ENCODE measurements at regions not wholly inside any gene's neighbourhood (a gene's known extent, or its start where the extent isn't known, plus 50 kb on each side); places are given as distances from the start of the nearest gene placed in this dataset.
"Not testable (repeated sequence)": the region's sequence is repeated elsewhere in the genome, so short reads cannot be mapped to it uniquely, and the experiment has no call there.

GRCh38 chr2:192969055-192969454 is 774.3 kb upstream of the TMEFF2 start:
- no peaks in the 10 kb centered on the region for H3K79me1 ChIP-seq (replicated peaks; ENCODE audit: low read length, poor library complexity, severe bottlenecking)
- no peak overlapping the region for H3K18ac ChIP-seq (ENCODE audit: low read depth in 1 of 2, low read length in 2 of 2)
- no peak overlapping the region for H3K14ac ChIP-seq (ENCODE audit: low read length in 2 of 2)
- H2AK5ac ChIP-seq (ENCODE audit: low read length, severe bottlenecking) = no peak overlapping the region
- no peak overlapping the region for H3K4ac ChIP-seq (ENCODE audit: low read depth in 1 of 2, low read length in 2 of 2)
- H2BK120ac ChIP-seq (ENCODE audit: low read depth, low read length) = no peak overlapping the region
- no peak overlapping the region for H2BK12ac ChIP-seq (ENCODE audit: low read length in 2 of 2)
- H3K36me3 ChIP-seq (ENCODE audit: control insufficient read depth in 1 of 2, insufficient read depth in 2 of 2, low read depth in 1 of 2, low read length in 2 of 2) = no peaks in the 10 kb centered on the region
- no peak overlapping the region for H2AFZ ChIP-seq (ENCODE audit: low read depth, low read length)
- no peak overlapping the region for H3K4me3 ChIP-seq (ENCODE audit: insufficient read depth in 1 of 2, low read depth in 1 of 2, low read length in 2 of 2)
- no peak overlapping the region for H3K9ac ChIP-seq (ENCODE audit: low read length)
- DNase-seq = peak; percentile 2
- no peak overlapping the region for H3K27ac ChIP-seq (ENCODE audit: low read length, poor library complexity, severe bottlenecking)
- no peaks in the 10 kb centered on the region for H3K4me1 ChIP-seq (ENCODE audit: control insufficient read depth, insufficient read depth, low read depth, low read length)
- no CpG with 5 or more reads among the region's 2 CpGs for WGBS
- no peak overlapping the region for H2BK15ac ChIP-seq (ENCODE audit: low read depth, poor library complexity, severe bottlenecking)
- H4K8ac ChIP-seq (ENCODE audit: low read length) = no peak overlapping the region
- no peak overlapping the region for H3K23ac ChIP-seq (ENCODE audit: low read length in 2 of 2)
- no peak overlapping the region for H3K4me2 ChIP-seq (ENCODE audit: low read length, poor library complexity, severe bottlenecking)
- H4K91ac ChIP-seq (ENCODE audit: low read length) = no peak overlapping the region
- no peaks in the 10 kb centered on the region for H3K27me3 ChIP-seq (ENCODE audit: control insufficient read depth in 1 of 2, insufficient read depth in 1 of 2, low read length in 2 of 2)
- peaks cover 5% of the 10 kb centered on the region for H3K9me3 ChIP-seq (ENCODE audit: control insufficient read depth, low read length)
- H2BK5ac ChIP-seq (ENCODE audit: low read depth, low read length, poor library complexity, severe bottlenecking) = no peak overlapping the region

- no peak overlapping the region for H3K23ac ChIP-seq (ENCODE audit: low read length in 2 of 2)
- H3K4me3 ChIP-seq (ENCODE audit: insufficient read depth in 1 of 2, low read depth in 1 of 2, low read length in 2 of 2) = no peak overlapping the region
- no peak overlapping the region for H3K27ac ChIP-seq (ENCODE audit: low read length, poor library complexity, severe bottlenecking)
- H4K91ac ChIP-seq (ENCODE audit: low read length) = no peak overlapping the region
- no peaks in the 10 kb centered on the region for H3K79me1 ChIP-seq (replicated peaks; ENCODE audit: low read length, poor library complexity, severe bottlenecking)
- H3K18ac ChIP-seq (ENCODE audit: low read depth in 1 of 2, low read length in 2 of 2) = no peak overlapping the region
- H2BK120ac ChIP-seq (ENCODE audit: low read depth, low read length) = no peak overlapping the region
- H3K27me3 ChIP-seq (ENCODE audit: control insufficient read depth in 1 of 2, insufficient read depth in 1 of 2, low read length in 2 of 2) = no peaks in the 10 kb centered on the region
- H3K4ac ChIP-seq (ENCODE audit: low read depth in 1 of 2, low read length in 2 of 2) = no peak overlapping the region
- H3K9ac ChIP-seq (ENCODE audit: low read length) = no peak overlapping the region
- H3K4me1 ChIP-seq (ENCODE audit: control insufficient read depth, insufficient read depth, low read depth, low read length) = no peaks in the 10 kb centered on the region
- H3K36me3 ChIP-seq (ENCODE audit: control insufficient read depth in 1 of 2, insufficient read depth in 2 of 2, low read depth in 1 of 2, low read length in 2 of 2) = no peaks in the 10 kb centered on the region
- no peak overlapping the region for H3K14ac ChIP-seq (ENCODE audit: low read length in 2 of 2)
- no peak overlapping the region for H2AFZ ChIP-seq (ENCODE audit: low read depth, low read length)
- no peak overlapping the region for H4K8ac ChIP-seq (ENCODE audit: low read length)
- no peak overlapping the region for H3K4me2 ChIP-seq (ENCODE audit: low read length, poor library complexity, severe bottlenecking)
- peaks cover 3% of the 10 kb centered on the region for H3K9me3 ChIP-seq (ENCODE audit: control insufficient read depth, low read length)
- no peak overlapping the region for H2BK12ac ChIP-seq (ENCODE audit: low read length in 2 of 2)
- no peak for DNase-seq
- WGBS = no CpG with 5 or more reads among the region's 3 CpGs
- H2BK5ac ChIP-seq (ENCODE audit: low read depth, low read length, poor library complexity, severe bottlenecking) = no peak overlapping the region
- no peak overlapping the region for H2AK5ac ChIP-seq (ENCODE audit: low read length, severe bottlenecking)
- H2BK15ac ChIP-seq (ENCODE audit: low read depth, poor library complexity, severe bottlenecking) = no peak overlapping the region
Measured at GRCh38 chr2:192960945-192961344, 766.2 kb upstream of the TMEFF2 start.

- H2BK12ac ChIP-seq (ENCODE audit: low read length in 2 of 2); H3K4me3 ChIP-seq (ENCODE audit: insufficient read depth in 1 of 2, low read depth in 1 of 2, low read length in 2 of 2); H3K23ac ChIP-seq (ENCODE audit: low read length in 2 of 2); H3K14ac ChIP-seq (ENCODE audit: low read length in 2 of 2); H3K27me3 ChIP-seq (ENCODE audit: control insufficient read depth in 1 of 2, insufficient read depth in 1 of 2, low read length in 2 of 2); H2BK5ac ChIP-seq (ENCODE audit: low read depth, low read length, poor library complexity, severe bottlenecking); H3K27ac ChIP-seq (ENCODE audit: low read length, poor library complexity, severe bottlenecking); H2BK15ac ChIP-seq (ENCODE audit: low read depth, poor library complexity, severe bottlenecking); H2AK5ac ChIP-seq (ENCODE audit: low read length, severe bottlenecking); H3K4me2 ChIP-seq (ENCODE audit: low read length, poor library complexity, severe bottlenecking); H3K4ac ChIP-seq (ENCODE audit: low read depth in 1 of 2, low read length in 2 of 2); H4K91ac ChIP-seq (ENCODE audit: low read length); H3K4me1 ChIP-seq (ENCODE audit: control insufficient read depth, insufficient read depth, low read depth, low read length); H4K8ac ChIP-seq (ENCODE audit: low read length); DNase-seq; H2AFZ ChIP-seq (ENCODE audit: low read depth, low read length); H3K36me3 ChIP-seq (ENCODE audit: control insufficient read depth in 1 of 2, insufficient read depth in 2 of 2, low read depth in 1 of 2, low read length in 2 of 2); H3K79me1 ChIP-seq (replicated peaks; ENCODE audit: low read length, poor library complexity, severe bottlenecking); H3K9me3 ChIP-seq (ENCODE audit: control insufficient read depth, low read length); H3K9ac ChIP-seq (ENCODE audit: low read length); H3K18ac ChIP-seq (ENCODE audit: low read depth in 1 of 2, low read length in 2 of 2); H2BK120ac ChIP-seq (ENCODE audit: low read depth, low read length): not testable (repeated sequence)
- WGBS = 89% methylated on average over 7 of the region's 7 CpGs
Measured at GRCh38 chr2:192958615-192959014, 763.9 kb upstream of the TMEFF2 start.

- Histone ChIP-seq H2AK5ac (ENCODE audit: low read length, severe bottlenecking) (no peak overlapping the region), H2BK15ac (ENCODE audit: low read depth, poor library complexity, severe bottlenecking) (no peak overlapping the region), H4K8ac (ENCODE audit: low read length) (no peak overlapping the region), H3K9me3 (ENCODE audit: control insufficient read depth, low read length) (peaks cover 10% of the 10 kb centered on the region), H3K36me3 (ENCODE audit: control insufficient read depth in 1 of 2, insufficient read depth in 2 of 2, low read depth in 1 of 2, low read length in 2 of 2) (no peaks in the 10 kb centered on the region), H2AFZ (ENCODE audit: low read depth, low read length) (no peak overlapping the region), H3K18ac (ENCODE audit: low read depth in 1 of 2, low read length in 2 of 2) (no peak overlapping the region), H3K23ac (ENCODE audit: low read length in 2 of 2) (no peak overlapping the region), H2BK12ac (ENCODE audit: low read length in 2 of 2) (no peak overlapping the region), H4K91ac (ENCODE audit: low read length) (no peak overlapping the region), H2BK5ac (ENCODE audit: low read depth, low read length, poor library complexity, severe bottlenecking) (no peak overlapping the region), H3K4me1 (ENCODE audit: control insufficient read depth, insufficient read depth, low read depth, low read length) (no peaks in the 10 kb centered on the region), H3K27ac (ENCODE audit: low read length, poor library complexity, severe bottlenecking) (no peak overlapping the region), H3K4me2 (ENCODE audit: low read length, poor library complexity, severe bottlenecking) (no peak overlapping the region), H3K9ac (ENCODE audit: low read length) (no peak overlapping the region), H3K27me3 (ENCODE audit: control insufficient read depth in 1 of 2, insufficient read depth in 1 of 2, low read length in 2 of 2) (no peaks in the 10 kb centered on the region), H3K14ac (ENCODE audit: low read length in 2 of 2) (no peak overlapping the region), H3K4me3 (ENCODE audit: insufficient read depth in 1 of 2, low read depth in 1 of 2, low read length in 2 of 2) (no peak overlapping the region), H2BK120ac (ENCODE audit: low read depth, low read length) (no peak overlapping the region), H3K4ac (ENCODE audit: low read depth in 1 of 2, low read length in 2 of 2) (no peak overlapping the region), H3K79me1 (replicated peaks; ENCODE audit: low read length, poor library complexity, severe bottlenecking) (no peaks in the 10 kb centered on the region)
- 89% methylated on average over 3 of the region's 5 CpGs for WGBS
- DNase-seq = no peak
Measured at GRCh38 chr2:192957425-192957824, 762.7 kb upstream of the TMEFF2 start.
